ENCODE measurements at regions not wholly inside any gene's neighbourhood (a gene's known extent, or its start where the extent isn't known, plus 50 kb on each side); places are given as distances from the start of the nearest gene placed in this dataset.

DNA sequence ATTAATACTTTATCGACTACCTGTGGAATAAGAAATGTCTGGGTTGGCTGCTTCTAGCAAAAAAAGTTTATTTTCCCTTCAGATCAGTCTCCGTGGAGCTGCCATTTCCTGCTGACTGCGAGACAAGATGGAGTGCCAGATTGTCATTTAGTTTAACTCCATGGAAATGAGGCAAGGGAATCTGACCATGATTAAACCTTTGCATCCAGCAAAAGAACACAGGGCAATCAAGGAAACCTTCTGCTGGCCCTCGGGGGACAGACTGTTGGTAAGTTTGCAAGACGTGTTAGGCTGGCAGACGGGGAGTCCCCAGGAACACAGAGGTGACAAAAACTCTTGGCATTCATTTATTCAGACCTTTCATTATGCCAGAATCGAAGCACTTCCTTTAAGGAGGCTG is 52.2 kb upstream of the SPACA1 start:
- no peak for DNase-seq

GRCh38 chr6:87993356-87993755 is 54.3 kb upstream of the SPACA1 start:
- no peak for DNase-seq

DNA sequence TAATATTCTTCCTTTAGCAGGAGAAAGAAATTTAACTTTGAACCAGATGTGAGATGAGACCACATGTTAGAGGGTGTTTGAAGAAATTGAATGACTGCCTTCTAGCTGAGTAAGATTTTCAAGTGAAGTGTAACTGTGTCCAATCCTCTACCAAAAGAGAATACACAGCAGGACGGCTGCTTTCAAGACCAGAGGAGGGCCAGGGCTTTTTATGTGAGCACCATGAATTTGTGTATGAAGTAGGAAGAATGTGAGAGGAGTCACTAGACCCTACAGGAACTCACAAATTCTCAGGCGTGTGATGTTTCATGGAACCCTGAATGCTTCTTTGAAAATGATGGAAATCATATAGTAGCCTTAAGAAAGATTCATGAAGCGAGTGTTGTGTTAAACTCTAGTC is 56.8 kb upstream of the SPACA1 start:
- no peak for DNase-seq

- DNase-seq = no peak
Observed at GRCh38 chr6:87982134-87982533, 65.5 kb upstream of the SPACA1 start.

GRCh38 chr6:87979737-87980136 is 67.9 kb upstream of the SPACA1 start:
- DNase-seq = no peak

DNA sequence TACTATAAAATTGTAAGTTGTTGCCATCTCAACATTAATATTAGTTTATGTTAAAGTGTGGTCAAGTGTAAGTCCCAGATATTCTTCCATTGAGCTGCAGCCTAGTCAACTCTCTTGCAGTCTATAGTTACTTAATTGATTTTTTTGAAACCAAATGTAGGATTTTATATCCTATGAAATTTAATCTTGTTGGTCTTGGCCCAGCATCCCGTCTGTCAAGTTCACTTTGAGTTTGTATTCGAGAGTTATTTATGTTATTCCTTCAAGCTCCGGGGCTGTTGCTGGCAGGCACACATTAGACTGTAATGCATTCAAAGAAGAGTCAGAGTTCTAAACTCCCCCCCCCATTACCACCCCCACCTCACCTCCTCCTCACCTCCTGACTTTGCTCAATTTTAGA is 71.0 kb upstream of the SPACA1 start:
- DNase-seq = no peak

- no peak for DNase-seq
Observed at GRCh38 chr6:87975561-87975960, 72.1 kb upstream of the SPACA1 start.

DNA sequence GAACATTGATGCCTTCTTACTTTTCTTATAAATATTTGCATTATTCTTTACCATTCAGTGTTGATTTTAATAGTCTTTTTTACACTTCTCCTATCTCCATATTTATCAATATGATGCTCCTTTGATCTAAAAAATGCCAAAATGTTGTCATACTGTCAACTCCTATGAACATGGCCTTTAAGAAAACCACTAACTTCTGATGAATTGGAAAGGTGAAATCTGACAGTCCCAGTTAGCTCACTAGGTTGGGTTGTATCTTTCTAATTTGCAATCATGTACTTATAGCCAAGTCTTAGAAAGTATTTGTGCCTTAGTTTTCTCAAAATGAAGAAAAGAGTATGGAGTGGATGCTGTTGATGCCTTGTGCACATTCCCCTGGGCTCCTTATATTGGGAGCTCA is 75.4 kb upstream of the SPACA1 start:
- DNase-seq = no peak

DNA sequence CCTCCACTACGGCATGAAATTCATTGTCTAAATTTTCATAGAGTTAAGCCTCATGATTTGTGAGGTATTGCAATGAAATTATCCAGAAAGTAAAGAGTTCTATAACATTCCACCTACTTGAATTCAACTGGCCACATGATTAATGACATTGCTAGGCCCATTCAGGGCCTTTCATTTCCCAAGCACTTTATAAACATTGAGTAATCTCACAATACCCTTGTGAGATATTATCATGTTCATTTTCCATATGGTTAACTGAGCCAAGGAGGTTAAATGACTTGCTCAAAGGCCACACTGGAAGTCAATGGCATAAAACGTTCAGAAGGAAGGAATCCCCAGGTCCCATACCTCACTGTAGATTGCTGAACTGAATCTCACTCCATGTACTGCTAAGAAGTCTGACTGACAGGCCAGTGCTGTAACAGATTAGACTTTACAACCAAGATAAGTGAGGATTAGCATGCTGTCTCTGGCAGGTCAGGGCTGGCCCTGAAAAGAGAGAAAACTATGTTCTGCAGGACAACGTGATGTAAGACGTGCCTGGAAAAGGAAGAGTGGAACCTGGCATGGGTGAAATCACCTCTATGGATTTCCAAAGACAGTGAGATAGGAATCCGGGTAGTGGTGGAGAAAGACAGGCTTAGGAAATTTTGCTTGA is 75.9 kb upstream of the SPACA1 start:
- DNase-seq = no peak

DNA sequence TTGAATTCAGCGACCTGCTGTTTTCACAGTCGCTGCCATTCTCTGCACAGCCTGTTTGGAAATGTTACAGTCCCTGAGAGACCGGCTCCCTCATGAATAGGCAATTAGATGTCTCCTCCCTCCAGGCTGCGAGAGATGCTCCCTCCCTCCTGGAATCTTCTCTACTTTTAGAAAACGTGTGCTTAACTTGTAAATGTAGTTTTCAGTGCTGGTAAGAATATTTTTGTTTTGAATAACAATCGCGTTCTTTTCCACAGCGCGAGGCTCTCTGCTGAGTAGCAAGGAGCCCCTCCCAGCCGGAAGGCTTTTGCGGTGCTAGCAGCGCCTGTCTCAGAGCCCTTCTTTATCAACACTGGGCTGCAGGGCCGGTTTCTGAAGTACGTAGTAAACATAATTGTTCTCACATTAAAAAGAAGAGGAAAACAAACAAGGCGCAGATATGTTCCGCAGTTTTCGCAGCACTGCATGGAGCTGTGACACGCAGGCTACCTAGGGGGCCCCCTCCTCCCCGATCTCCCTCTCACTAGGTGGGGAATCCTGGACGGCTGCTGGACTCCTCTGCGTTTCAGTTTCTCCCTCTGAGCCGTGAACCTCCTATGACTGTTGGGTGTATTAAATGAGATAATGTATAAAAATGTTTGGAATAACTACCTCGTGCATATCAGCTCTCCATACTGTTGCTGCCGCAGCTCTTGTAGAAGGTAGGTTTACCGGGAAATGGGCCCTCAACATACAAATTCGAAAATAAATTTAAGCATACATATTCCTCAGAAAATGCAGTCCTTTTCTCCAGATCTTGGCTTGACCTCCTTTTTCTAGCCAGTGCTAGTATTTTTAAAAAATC is 79.0 kb upstream of the SPACA1 start:
- DNase-seq = peak; percentile 43

DNA sequence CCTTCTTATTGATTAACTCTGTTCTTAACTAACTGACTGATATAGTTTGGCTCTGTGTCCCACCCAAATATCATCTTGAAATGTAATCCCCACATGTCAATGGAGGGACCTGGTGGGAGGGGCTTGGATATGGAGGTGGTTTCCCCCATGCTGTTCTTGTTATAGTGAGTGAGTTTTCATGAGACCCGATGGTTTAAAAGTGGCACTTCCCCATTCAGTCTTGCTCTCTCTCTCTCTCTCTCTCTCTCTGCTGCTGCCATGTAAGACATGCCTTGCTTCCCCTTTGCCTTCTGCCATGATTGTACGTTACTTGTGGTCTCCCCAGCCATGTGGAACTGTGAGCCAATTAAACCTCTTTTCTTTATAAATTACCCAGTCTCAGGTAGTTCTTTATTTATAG is 81.8 kb upstream of the SPACA1 start:
- DNase-seq = no peak

- no peak for DNase-seq
Observed at GRCh38 chr6:87959083-87959482, 88.6 kb upstream of the SPACA1 start.

DNA sequence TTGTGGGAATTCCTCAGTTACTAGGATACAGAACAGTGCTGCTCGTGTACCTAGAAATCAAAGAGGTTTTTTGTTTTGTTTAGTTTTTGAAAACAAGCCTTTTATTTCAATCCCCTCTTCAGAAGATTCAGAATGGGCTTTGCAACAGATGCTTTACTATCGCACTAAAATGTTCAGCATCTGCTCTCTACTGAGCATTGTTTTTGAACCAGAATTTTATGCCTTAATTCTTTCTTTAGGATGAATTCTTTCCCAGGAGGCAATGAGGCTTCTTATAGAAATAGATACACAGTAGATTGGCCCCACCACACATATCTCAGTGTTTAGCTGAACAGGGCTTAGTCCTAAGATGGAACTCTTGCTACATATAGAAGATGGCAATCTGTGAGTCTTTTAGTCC is 95.9 kb upstream of the SPACA1 start:
- DNase-seq = no peak

DNA sequence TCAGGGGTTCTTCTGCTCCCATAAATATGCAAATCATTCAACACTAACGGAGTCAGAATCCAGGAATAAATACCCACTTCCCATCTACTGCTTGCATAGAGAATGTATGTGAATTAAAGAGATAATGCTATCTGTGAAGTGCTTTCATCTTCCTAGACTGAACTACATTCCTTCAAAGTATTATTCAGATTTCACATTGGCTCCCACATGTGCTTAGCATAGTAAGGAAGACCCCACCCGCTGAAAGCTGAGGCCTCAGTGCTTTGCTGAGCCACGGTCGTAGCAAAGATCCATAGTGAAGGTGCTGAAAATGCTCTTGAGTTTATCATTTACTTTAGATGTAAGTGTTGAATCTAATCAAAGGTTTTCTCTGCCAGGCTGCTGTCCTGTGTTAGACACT is 97.0 kb upstream of the SPACA1 start:
- DNase-seq = no peak

DNA sequence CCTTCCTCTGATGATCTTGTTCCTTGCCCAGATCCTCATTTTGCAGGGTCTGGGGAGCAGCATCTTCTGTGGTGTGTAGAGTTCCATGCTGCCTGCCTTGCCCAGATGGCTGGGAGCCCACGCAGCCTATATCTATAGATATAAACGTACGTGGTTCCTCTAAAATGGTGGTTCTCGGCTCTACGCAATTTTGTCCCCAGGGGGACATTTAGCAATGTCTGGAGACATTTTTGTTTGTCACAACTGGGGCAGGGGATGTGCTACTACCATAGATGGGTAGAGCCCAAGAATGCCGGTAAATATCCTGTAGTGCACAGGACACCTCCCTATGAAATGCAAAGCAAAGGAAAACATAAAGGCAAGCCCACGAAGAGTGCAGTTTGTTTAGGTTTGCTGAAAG is 98.4 kb upstream of the SPACA1 start:
- DNase-seq = no peak

- no peak for DNase-seq
Observed at GRCh38 chr6:87946669-87947068, 101.0 kb upstream of the SPACA1 start.

DNA sequence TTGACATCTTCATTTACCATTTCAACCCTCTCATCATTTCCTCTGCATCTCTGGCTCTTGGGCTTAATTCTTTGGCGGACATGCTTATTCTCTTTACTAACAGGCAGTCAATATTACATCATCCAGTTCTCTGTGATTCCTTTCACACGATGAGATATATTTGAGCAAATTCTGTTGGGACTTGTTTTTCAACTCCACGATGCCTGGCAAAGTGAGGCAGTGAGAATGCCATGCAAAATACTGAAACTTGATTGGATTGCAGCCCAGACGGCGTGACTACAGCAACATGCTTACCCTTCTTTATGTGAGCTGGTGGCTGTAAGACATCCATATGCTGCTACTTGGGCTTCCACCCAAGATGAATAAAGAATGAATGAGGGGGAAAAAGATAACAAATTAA is 101.7 kb upstream of the SPACA1 start:
- no peak for DNase-seq

- DNase-seq = no peak
Observed at GRCh38 chr6:87945181-87945580, 102.5 kb upstream of the SPACA1 start.

DNA sequence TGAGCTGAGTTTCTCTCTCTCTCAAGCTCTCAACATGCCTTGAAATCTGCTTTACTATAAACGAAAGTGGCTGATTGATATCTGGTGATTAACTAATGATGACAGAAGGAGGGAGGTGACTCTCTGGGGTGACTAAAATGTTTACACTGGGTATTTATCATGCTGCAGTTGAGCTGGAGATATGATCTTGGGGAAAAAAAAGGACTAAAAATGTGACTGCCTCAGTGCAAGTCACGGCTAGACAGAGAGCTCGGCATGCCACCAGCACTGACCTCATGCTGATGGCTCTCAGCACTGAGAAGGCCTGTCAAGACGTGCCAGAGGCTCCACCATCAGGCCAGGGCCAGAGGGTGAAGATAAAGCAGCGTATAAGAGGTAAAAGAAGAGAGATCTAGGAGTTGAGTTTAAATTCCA is 103.1 kb upstream of the SPACA1 start:
- no peak for DNase-seq

DNA sequence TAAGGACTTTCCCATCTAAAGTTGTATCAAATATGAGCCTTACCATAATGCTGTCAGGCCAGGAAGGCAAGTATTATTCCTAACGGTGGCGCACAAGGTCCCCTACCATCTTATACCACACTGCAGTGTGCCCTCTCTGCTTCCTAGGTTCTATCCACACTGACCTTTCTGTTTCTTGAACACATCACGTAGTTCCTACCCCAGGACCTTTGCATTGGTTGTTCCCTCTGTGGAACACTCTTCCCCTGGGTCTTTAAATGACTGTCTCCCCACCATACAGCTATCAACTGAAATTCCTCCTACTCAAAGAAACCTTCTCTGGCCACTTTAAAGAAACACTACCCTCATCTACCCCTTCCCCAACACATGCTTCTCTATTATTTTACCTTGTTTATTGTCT is 104.5 kb upstream of the SPACA1 start:
- no peak for DNase-seq

DNA sequence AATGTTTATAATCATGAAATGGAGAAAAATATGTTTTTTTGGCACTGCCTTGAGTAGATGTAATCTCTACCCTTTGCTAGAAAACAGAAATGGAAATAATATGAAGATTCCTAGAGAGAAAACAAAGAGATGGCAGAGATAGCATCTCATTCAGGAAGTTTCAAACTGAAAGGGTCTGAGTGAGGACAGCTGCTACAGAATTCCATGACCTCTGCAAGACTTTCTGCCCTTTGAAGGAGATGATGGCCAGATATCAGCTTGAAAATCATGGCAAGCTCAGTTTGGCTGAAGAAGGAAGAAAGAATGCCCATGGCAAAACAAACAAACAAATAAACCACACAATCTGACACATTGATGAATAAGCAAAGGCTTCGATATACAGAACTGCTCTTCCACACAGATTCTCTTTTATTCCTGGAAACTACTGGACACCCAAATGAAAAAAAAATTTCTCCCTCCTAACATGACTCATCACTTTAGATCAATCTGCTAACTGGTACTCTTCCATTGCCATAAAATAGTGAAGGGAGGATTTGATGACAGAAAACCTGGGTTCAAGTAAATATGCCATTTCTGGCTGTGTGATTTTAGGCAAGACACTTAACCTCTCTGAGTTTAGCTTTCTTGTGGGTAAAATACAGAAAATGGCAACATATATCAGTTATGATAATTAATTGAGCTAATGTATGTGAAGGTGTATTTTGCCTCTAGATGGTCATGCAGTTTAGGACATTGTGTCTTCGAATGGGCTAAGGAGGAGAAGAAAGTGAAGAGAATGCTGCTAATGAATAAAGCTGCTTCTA is 105.9 kb upstream of the SPACA1 start:
- DNase-seq = no peak

- no peak for DNase-seq
Observed at GRCh38 chr6:87939776-87940175, 107.9 kb upstream of the SPACA1 start.

GRCh38 chr6:87938287-87938686 is 109.4 kb upstream of the SPACA1 start:
- DNase-seq = no peak

GRCh38 chr6:87936065-87936464 is 111.6 kb upstream of the SPACA1 start:
- DNase-seq = no peak
